ENCODE measurements at regions not wholly inside any gene's neighbourhood (a gene's known extent, or its start where the extent isn't known, plus 50 kb on each side); places are given as distances from the start of the nearest gene placed in this dataset.

GRCh38 chr2:136448986-136449780, 316.2 kb upstream of the THSD7B start:
- no peak for DNase-seq

- peak; percentile 52 for DNase-seq
Measured at GRCh38 chr2:136448432-136448831, 316.9 kb upstream of the THSD7B start.

GRCh38 chr2:136444323-136444722, 321.0 kb upstream of the THSD7B start:
- DNase-seq = no peak

- DNase-seq = no peak
Measured at GRCh38 chr2:136443661-136444060, 321.7 kb upstream of the THSD7B start.

GRCh38 chr2:136441979-136442714, 323.2 kb upstream of the THSD7B start:
- no peak for DNase-seq

GRCh38 chr2:136439064-136439676, 321.2 kb upstream of the CXCR4 start:
- DNase-seq = no peak

- no peak for DNase-seq
Measured at GRCh38 chr2:136437461-136437860, 319.5 kb upstream of the CXCR4 start.

- DNase-seq = no peak
Measured at GRCh38 chr2:136436936-136437335, 319.0 kb upstream of the CXCR4 start.

- DNase-seq = no peak
Measured at GRCh38 chr2:136434251-136434715, 316.3 kb upstream of the CXCR4 start.

- no peak for DNase-seq
Measured at GRCh38 chr2:136433261-136433660, 315.3 kb upstream of the CXCR4 start.

- no peak for DNase-seq
Measured at GRCh38 chr2:136424112-136424511, 306.2 kb upstream of the CXCR4 start.

- DNase-seq = peak; percentile 78
Measured at GRCh38 chr2:136423516-136423996, 305.6 kb upstream of the CXCR4 start.

- no peak for DNase-seq
Measured at GRCh38 chr2:136422512-136422911, 304.6 kb upstream of the CXCR4 start.

GRCh38 chr2:136420346-136420745, 302.4 kb upstream of the CXCR4 start:
- DNase-seq = no peak

GRCh38 chr2:136411946-136412345, 294.0 kb upstream of the CXCR4 start:
- no peak for DNase-seq

GRCh38 chr2:136410673-136411072, 292.7 kb upstream of the CXCR4 start:
- no peak for DNase-seq

- DNase-seq = no peak
Measured at GRCh38 chr2:136408795-136409194, 290.8 kb upstream of the CXCR4 start.

GRCh38 chr2:136407952-136408318, 290.0 kb upstream of the CXCR4 start:
- no peak for DNase-seq

- DNase-seq = no peak
Measured at GRCh38 chr2:136407117-136407951, 289.4 kb upstream of the CXCR4 start.

GRCh38 chr2:136404925-136405324, 287.0 kb upstream of the CXCR4 start:
- no peak for DNase-seq

GRCh38 chr2:136404176-136404575, 286.2 kb upstream of the CXCR4 start:
- DNase-seq = peak; percentile 57

- DNase-seq = no peak
Measured at GRCh38 chr2:136402281-136402680, 284.3 kb upstream of the CXCR4 start.
